Right cardiac atrium (tissue), 5 donors: ENCODE measurements at regions not wholly inside any gene's neighbourhood (a gene's known extent, or its start where the extent isn't known, plus 50 kb on each side); places are given as distances from the start of the nearest gene placed in this dataset.

Experiments used
- ATAC-seq, 2 donors: fragments of 200-7000 bp; cut with Tn5 transposase; one replicate each; pipeline versions ENCODE4 v1.8.0 to v1.9.1; 2020; ENCODE audit warnings: moderate library complexity in 2 of 2, mild to moderate bottlenecking in 1 of 2
- DNase-seq, 3 donors: peaks; one replicate each; pipeline ENCODE4 v3.0.0-alpha.2; 2020
- H3K27ac ChIP-seq: one replicate; pipeline ENCODE4 v1.5.1; 2013; ENCODE audit warnings: mild to moderate bottlenecking, low read length, control low read depth, moderate library complexity
- H3K27me3 ChIP-seq: one replicate; pipeline ENCODE4 v1.6.1; 2013; ENCODE audit not compliant: control insufficient read depth, insufficient read depth
- H3K4me1 ChIP-seq: one replicate; pipeline ENCODE4 v1.6.1; 2013; ENCODE audit warnings: low read length; ENCODE audit not compliant: control insufficient read depth, insufficient read depth
- H3K4me3 ChIP-seq: one replicate; pipeline ENCODE4 v1.5.1; 2013; ENCODE audit warnings: low read length, control low read depth
- H3K9me3 ChIP-seq: one replicate; pipeline ENCODE4 v1.6.1; 2013; ENCODE audit warnings: low read length; ENCODE audit not compliant: control insufficient read depth
- WGBS: extraction: QIAGEN DNeasy Blood & Tissue Kit; methylation state at CpG from one replicate; pipeline ENCODE4 v1.1.7; 2013; 5-methylcytosine and 5-hydroxymethylcytosine counted together
- intact Hi-C, 4 donors: fragments of 100-400 bp; cut with DNase I; formaldehyde crosslinking; loops; one replicate each; pipeline versions ENCODE4 v1.11.0 to v1.14.0; 2022 to 2023
- donor health status: healthy with polysubstance abuse.
- donor health status: DM: no; HTN: yes; CAD: no.
- donor health status: DM: no; HTN: no; CAD: no.
- donor health status: DM: no; HTN: yes; CAD: no; lungs with severe emphysema.
- donor health status: DM: yes; HTN: yes; CAD: no.

- Histone ChIP-seq H3K27ac (no peak overlapping the region), H3K4me3 (no peak overlapping the region), H3K4me1 (no peaks in the 10 kb centered on the region), H3K27me3 (no peaks in the 10 kb centered on the region), H3K9me3 (no peaks in the 10 kb centered on the region)
- intact Hi-C loops: no loop called here
- no peak for ATAC-seq
- DNase-seq: no peak
These were observed 152.8 kb downstream of the FSIP2 start for GRCh38 chr2:185891403-185891802.

DNA sequence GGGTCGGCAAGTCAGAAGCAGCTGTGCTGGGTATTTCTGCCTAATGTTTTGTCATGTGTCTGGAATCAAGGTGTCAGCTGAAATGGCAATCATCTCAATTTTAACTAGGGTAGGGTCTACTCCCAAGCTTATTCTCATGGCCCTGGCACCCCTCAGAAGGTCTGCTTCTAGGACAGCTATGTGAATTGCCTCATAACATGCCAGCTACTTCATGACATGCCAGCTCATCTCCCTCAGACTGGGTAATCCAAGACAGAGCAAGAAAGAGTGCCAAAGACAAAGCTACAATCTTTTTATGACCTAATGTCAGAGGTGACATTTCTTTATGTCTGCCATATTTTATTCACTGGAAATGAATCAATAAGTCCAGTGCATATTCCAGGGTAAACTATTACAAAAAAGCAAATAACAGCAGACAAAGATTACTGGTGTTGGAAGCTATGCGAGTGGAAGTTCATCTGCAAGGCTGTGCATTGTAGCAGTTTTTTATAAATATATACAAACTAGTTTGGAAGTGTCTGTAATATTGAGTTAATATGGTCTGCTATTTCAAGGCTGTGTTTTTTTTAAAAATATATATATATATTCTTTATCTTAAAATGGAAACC, 153.3 kb downstream of the FSIP2 start:
- Histone ChIP-seq H3K27me3 (no peaks in the 10 kb centered on the region), H3K27ac (no peak overlapping the region), H3K4me3 (no peak overlapping the region), H3K4me1 (no peaks in the 10 kb centered on the region), H3K9me3 (no peaks in the 10 kb centered on the region)
- DNase-seq: no peak
- intact Hi-C loops: no loop called here
- no peak for ATAC-seq
- WGBS: 83% methylated on average over 2 of the region's 2 CpGs

DNA sequence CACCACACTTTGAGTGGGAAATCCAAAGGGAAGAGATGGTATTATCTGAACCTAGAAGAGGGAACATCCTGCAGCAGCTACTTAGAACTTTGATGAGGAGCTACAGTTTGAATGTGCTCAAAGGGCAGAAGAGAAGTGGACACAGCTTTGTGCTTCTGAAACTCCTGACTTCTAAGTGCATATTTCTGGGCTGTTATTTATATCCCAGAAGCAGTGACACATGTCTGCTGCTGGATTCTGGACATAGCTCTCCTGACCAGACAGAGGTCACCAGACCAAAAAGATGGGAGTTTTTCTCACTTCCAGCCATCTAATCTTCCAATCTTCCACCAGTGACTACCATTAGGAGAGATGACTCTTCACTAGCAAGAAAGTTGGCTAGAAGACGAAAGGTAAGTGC, 153.9 kb downstream of the FSIP2 start:
- ATAC-seq (no peak), DNase-seq (no peak)
- no peaks in the 10 kb centered on the region for H3K27me3 ChIP-seq
- H3K9me3 ChIP-seq: no peaks in the 10 kb centered on the region
- no peak overlapping the region for H3K27ac ChIP-seq
- intact Hi-C loops: no loop called here
- H3K4me3 ChIP-seq: no peak overlapping the region
- no peaks in the 10 kb centered on the region for H3K4me1 ChIP-seq
- WGBS: 90% methylated on average over 1 of the region's 1 CpG

DNA sequence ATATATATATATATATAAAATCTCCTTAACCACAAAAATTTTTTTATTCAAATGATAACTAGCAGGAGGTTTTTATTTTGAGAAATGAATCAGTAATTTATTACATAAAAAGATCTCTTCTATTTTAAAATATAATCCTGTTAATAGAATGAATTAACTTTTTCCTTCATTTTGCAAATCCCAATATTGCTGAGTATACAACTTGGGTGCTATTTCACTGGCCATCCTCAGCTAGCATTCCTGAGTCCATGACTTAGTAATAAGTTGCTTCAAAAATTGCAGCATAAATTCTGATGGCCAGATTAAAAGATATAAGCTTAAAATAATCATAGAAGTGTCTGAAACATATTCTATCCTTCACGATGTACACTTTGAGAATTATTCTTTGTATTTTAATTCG, 155.6 kb downstream of the FSIP2 start:
- Histone ChIP-seq H3K9me3 (no peaks in the 10 kb centered on the region), H3K27ac (no peak overlapping the region), H3K4me1 (no peaks in the 10 kb centered on the region), H3K4me3 (no peak overlapping the region), H3K27me3 (no peaks in the 10 kb centered on the region)
- 94% methylated on average over 2 of the region's 2 CpGs for WGBS
- intact Hi-C loops: no loop called here
- ATAC-seq: no peak
- no peak for DNase-seq

- ATAC-seq (no peak), DNase-seq (no peak)
- intact Hi-C loops: no loop called here
- Histone ChIP-seq H3K4me1 (no peaks in the 10 kb centered on the region), H3K27me3 (no peaks in the 10 kb centered on the region), H3K27ac (no peak overlapping the region), H3K9me3 (no peaks in the 10 kb centered on the region), H3K4me3 (no peak overlapping the region)
- 83% methylated on average over 5 of the region's 5 CpGs for WGBS
These were observed 157.5 kb downstream of the FSIP2 start for GRCh38 chr2:185895828-185896693.

GRCh38 chr2:185899366-185899765, 160.8 kb downstream of the FSIP2 start:
- intact Hi-C loops: no loop called here
- Histone ChIP-seq H3K9me3 (no peaks in the 10 kb centered on the region), H3K4me1 (no peaks in the 10 kb centered on the region), H3K27ac (no peak overlapping the region), H3K4me3 (no peak overlapping the region), H3K27me3 (no peaks in the 10 kb centered on the region)
- ATAC-seq: no peak
- 92% methylated on average over 1 of the region's 1 CpG for WGBS
- no peak for DNase-seq

DNA sequence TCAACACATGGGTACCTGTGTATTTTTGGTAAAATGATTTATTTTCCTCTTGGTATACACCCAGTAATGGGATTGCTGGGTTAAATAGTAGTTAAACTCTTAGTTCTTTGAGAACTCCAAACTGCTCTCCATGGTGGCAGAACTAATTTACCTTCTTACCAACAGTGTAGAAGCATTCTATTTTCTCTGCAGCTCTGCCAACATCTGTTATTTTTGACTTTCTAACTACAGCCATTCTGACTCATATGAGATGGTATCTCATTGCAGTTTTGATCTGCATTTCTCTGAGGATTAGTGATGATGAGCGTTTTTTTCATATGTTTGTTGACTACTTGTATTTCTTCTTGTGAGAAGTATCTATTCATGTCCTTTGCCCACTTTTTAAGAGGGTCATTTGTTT, 180.6 kb downstream of the FSIP2 start:
- H3K9me3 ChIP-seq: no peaks in the 10 kb centered on the region
- H3K27me3 ChIP-seq: no peaks in the 10 kb centered on the region
- intact Hi-C loops: no loop called here
- H3K4me3 ChIP-seq: no peak overlapping the region
- 78% methylated on average over 1 of the region's 1 CpG for whole genome bisulfite sequencing
- H3K27ac ChIP-seq: no peak overlapping the region
- DNase-seq (no peak), ATAC-seq (no peak)
- H3K4me1 ChIP-seq: no peaks in the 10 kb centered on the region

- ATAC-seq (no peak), DNase-seq (no peak)
- no peak overlapping the region for H3K27ac ChIP-seq
- WGBS: 95% methylated on average over 3 of the region's 3 CpGs
- H3K27me3 ChIP-seq: no peaks in the 10 kb centered on the region
- H3K9me3 ChIP-seq: no peaks in the 10 kb centered on the region
- no peaks in the 10 kb centered on the region for H3K4me1 ChIP-seq
- H3K4me3 ChIP-seq: no peak overlapping the region
- intact Hi-C loops: no loop called here
These were observed 182.6 kb downstream of the FSIP2 start for GRCh38 chr2:185921048-185921756.

- ATAC-seq (no peak), DNase-seq (no peak)
- intact Hi-C loops: no loop called here
- no peak overlapping the region for H3K27ac ChIP-seq
- H3K27me3 ChIP-seq: no peaks in the 10 kb centered on the region
- no peak overlapping the region for H3K4me3 ChIP-seq
- H3K9me3 ChIP-seq: no peaks in the 10 kb centered on the region
- no peaks in the 10 kb centered on the region for H3K4me1 ChIP-seq
- WGBS: 71% methylated on average over 2 of the region's 2 CpGs
These were observed 195.6 kb downstream of the FSIP2 start for GRCh38 chr2:185934232-185934631.

DNA sequence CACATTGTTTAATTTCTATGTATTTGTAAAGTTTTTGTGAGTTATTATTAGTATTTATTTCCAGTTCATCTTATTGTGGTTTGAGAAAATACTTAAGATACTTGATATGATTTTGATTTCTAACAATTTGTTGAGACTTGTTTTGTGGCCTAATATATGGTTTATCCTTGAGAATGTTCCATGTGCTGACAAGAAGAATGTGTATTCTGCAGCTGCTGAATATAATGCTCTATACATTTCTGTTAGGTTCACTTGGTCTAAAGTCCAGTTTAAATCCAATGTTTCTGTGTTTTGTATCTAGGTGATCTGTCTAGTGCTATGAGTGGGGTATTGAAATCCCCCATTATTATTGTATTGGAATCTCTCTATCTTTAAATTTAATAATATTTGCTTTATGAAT, 201.3 kb downstream of the FSIP2 start:
- Histone ChIP-seq H3K9me3 (no peaks in the 10 kb centered on the region), H3K4me1 (no peaks in the 10 kb centered on the region), H3K4me3 (no peak overlapping the region), H3K27ac (no peak overlapping the region), H3K27me3 (no peaks in the 10 kb centered on the region)
- DNase-seq (no peak), ATAC-seq (no peak)
- intact Hi-C loops: no loop called here

DNA sequence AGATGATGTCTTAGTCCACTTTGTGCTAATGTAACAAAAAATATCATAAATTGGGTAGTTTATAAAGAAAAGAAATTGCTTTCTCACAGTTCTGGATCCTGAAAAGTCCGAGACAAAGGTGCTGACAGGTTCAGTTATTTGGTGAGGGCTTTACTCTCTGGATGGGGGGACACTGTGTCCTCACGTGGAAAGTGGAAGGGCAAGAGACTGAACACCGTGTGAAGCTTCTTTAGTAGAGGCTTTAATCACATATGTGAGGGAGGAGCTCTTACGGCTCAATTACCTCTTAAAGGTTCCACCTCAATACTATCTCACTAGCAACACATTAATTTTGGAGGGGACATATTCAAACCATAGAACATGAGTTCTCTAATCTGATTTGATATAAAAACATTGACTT, 204.3 kb downstream of the FSIP2 start:
- WGBS: 87% methylated on average over 4 of the region's 4 CpGs
- Histone ChIP-seq H3K4me1 (no peaks in the 10 kb centered on the region), H3K9me3 (no peaks in the 10 kb centered on the region), H3K27ac (no peak overlapping the region), H3K27me3 (no peaks in the 10 kb centered on the region), H3K4me3 (no peak overlapping the region)
- no peak for DNase-seq
- intact Hi-C loops: no loop called here
- ATAC-seq: no peak
